Endodermal cell (in vitro differentiated cells): ENCODE measurements at regions not wholly inside any gene's neighbourhood (a gene's known extent, or its start where the extent isn't known, plus 50 kb on each side); places are given as distances from the start of the nearest gene placed in this dataset.

Source experiments
- DNase-seq: peaks from one replicate; pipeline ENCODE4 v3.0.0-alpha.2; 2017
- H3K27ac ChIP-seq: 2 replicates; pipeline ENCODE4 v1.5.1; 2013; ENCODE audit warnings: mild to moderate bottlenecking, low read depth, low read length, moderate library complexity
- H3K27me3 ChIP-seq: 2 replicates; pipeline ENCODE4 v1.6.1; 2013; ENCODE audit warnings: mild to moderate bottlenecking, low read length, moderate library complexity; ENCODE audit not compliant: insufficient read depth, control insufficient read depth, poor library complexity, severe bottlenecking
- H3K36me3 ChIP-seq: 2 replicates; pipeline ENCODE4 v1.7.0; 2013; ENCODE audit warnings: mild to moderate bottlenecking, low read length, moderate library complexity; ENCODE audit not compliant: control insufficient read depth, insufficient read depth
- H3K4me1 ChIP-seq: one replicate; pipeline ENCODE4 v1.7.0; 2013; ENCODE audit warnings: low read length; ENCODE audit not compliant: control insufficient read depth, insufficient read depth
- H3K4me3 ChIP-seq: 2 replicates; pipeline ENCODE4 v1.5.1; 2013; ENCODE audit warnings: mild to moderate bottlenecking, low read length, moderate library complexity
- H3K9ac ChIP-seq: 2 replicates; pipeline ENCODE4 v1.6.1; 2013; ENCODE audit warnings: mild to moderate bottlenecking, low read length, moderate library complexity; ENCODE audit not compliant: poor library complexity, severe bottlenecking; ENCODE audit errors: extremely low read depth
- H3K9me3 ChIP-seq: 2 replicates; pipeline ENCODE4 v1.6.1; 2013; ENCODE audit warnings: mild to moderate bottlenecking, low read length, moderate library complexity; ENCODE audit not compliant: control insufficient read depth
- H3K27ac Mint-ChIP-seq: 2 replicates; pipeline ENCODE4 v1.8.0; 2020; ENCODE audit warnings: mixed read lengths
- H3K27me3 Mint-ChIP-seq: 2 replicates; pipeline ENCODE4 v1.8.0; 2021; ENCODE audit warnings: mild to moderate bottlenecking, mixed read lengths; ENCODE audit not compliant: insufficient read depth
- H3K36me3 Mint-ChIP-seq: 2 replicates; pipeline ENCODE4 v1.8.0; 2020; ENCODE audit warnings: low read depth, mixed read lengths
- H3K4me1 Mint-ChIP-seq: 2 replicates; pipeline ENCODE4 v1.8.0; 2020; ENCODE audit warnings: mixed read lengths
- H3K4me3 Mint-ChIP-seq: 2 replicates; pipeline ENCODE4 v1.8.0; 2020; ENCODE audit warnings: mild to moderate bottlenecking, moderate library complexity, mixed read lengths
- H3K9me3 Mint-ChIP-seq: 2 replicates; pipeline ENCODE4 v1.8.0; 2020; ENCODE audit warnings: mild to moderate bottlenecking, mixed read lengths
- CTCF ChIP-seq: fragments of 200-600 bp; sonication (generic); conservative IDR thresholded peaks from 2 replicates; pipeline ENCODE4 v1.5.0; 2021; ENCODE audit warnings: antibody characterized with exemption, mild to moderate bottlenecking
- WGBS, 2 experiments: methylation state at CpG; one replicate each; pipeline versions ENCODE4 v1.1.5 to v1.1.7; 2013; ENCODE audit warnings: missing lambda C conversion rate in 2 of 2, mixed read lengths in 1 of 2; ENCODE audit not compliant: insufficient coverage in 1 of 2, insufficient read length in 1 of 2; 5-methylcytosine and 5-hydroxymethylcytosine counted together

- Histone ChIP-seq H3K9ac (no peak overlapping the region), H3K36me3 (no peaks in the 10 kb centered on the region), H3K9me3 (no peaks in the 10 kb centered on the region), H3K4me1 (no peaks in the 10 kb centered on the region), H3K27me3 (no peaks in the 10 kb centered on the region), H3K27ac (no peak overlapping the region), H3K4me3 (no peak overlapping the region)
- no peaks in the 10 kb centered on the region for H3K9me3 Mint-ChIP-seq
- H3K4me1 Mint-ChIP-seq, result no peaks in the 10 kb centered on the region
- no peaks in the 10 kb centered on the region for H3K27me3 Mint-ChIP-seq
- H3K4me3 Mint-ChIP-seq, result no peak overlapping the region
- WGBS, 2 experiments, result 93 to 94% methylated on average over 5 to 8 of the region's 8 CpGs
- no peak for DNase-seq
- no peaks in the 10 kb centered on the region for H3K36me3 Mint-ChIP-seq
- H3K27ac Mint-ChIP-seq, result no peak overlapping the region
- TF ChIP-seq CTCF, result no peak
Measured at GRCh38 chr9:135249711-135250110, 162.2 kb downstream of the OLFM1 start.

GRCh38 chr9:135251331-135251761 lies 163.9 kb downstream of the OLFM1 start:
- no peak overlapping the region for H3K27ac ChIP-seq
- Mint-ChIP-seq H3K27me3 (no peaks in the 10 kb centered on the region), H3K4me1 (no peaks in the 10 kb centered on the region), H3K27ac (no peak overlapping the region), H3K9me3 (no peaks in the 10 kb centered on the region), H3K4me3 (no peak overlapping the region), H3K36me3 (no peaks in the 10 kb centered on the region)
- H3K36me3 ChIP-seq, result no peaks in the 10 kb centered on the region
- WGBS, 2 experiments, result 93 to 100% methylated on average over 3 to 6 of the region's 6 CpGs
- H3K9ac ChIP-seq, result no peak overlapping the region
- no peak overlapping the region for H3K4me3 ChIP-seq
- no peak for TF ChIP-seq CTCF
- H3K27me3 ChIP-seq, result no peaks in the 10 kb centered on the region
- no peaks in the 10 kb centered on the region for H3K9me3 ChIP-seq
- DNase-seq, result no peak
- no peaks in the 10 kb centered on the region for H3K4me1 ChIP-seq

- no peaks in the 10 kb centered on the region for H3K36me3 ChIP-seq
- H3K9me3 Mint-ChIP-seq, result no peaks in the 10 kb centered on the region
- no peaks in the 10 kb centered on the region for H3K27me3 ChIP-seq
- DNase-seq, result no peak
- no peak overlapping the region for H3K4me3 Mint-ChIP-seq
- no peak overlapping the region for H3K27ac ChIP-seq
- no peak overlapping the region for H3K27ac Mint-ChIP-seq
- H3K4me3 ChIP-seq, result no peak overlapping the region
- H3K4me1 ChIP-seq, result no peaks in the 10 kb centered on the region
- no peaks in the 10 kb centered on the region for H3K27me3 Mint-ChIP-seq
- no peaks in the 10 kb centered on the region for H3K4me1 Mint-ChIP-seq
- WGBS, 2 experiments, result 91 to 93% methylated on average over 28 to 30 of the region's 30 CpGs
- H3K9me3 ChIP-seq, result no peaks in the 10 kb centered on the region
- no peak overlapping the region for H3K9ac ChIP-seq
- peak; percentile 33 for TF ChIP-seq CTCF
- no peaks in the 10 kb centered on the region for H3K36me3 Mint-ChIP-seq
Measured at GRCh38 chr9:135251996-135252760, 164.7 kb downstream of the OLFM1 start.
